ENCODE measurements at regions not wholly inside any gene's neighbourhood (a gene's known extent, or its start where the extent isn't known, plus 50 kb on each side); places are given as distances from the start of the nearest gene placed in this dataset.

DNA sequence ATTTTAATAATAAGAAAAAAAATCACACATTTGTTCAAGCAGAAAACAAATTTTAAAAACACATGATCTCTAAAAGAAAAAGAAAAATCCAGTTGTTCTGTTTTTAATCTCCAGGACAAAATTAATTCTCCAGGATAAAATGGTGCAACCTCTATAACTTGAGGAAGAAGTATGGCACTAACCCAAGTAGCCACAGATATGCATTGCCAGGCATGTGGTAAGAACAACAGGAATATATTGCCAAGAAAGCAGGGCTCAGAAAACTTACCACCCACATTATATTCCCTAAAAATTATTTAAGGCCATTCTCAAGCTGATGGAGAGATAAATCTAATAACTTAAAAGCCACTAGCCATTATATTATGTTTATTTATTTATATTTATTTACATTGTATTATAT is 295.7 kb upstream of the TMCO5A start:
- no peak for DNase-seq (ENCODE audit: extremely low spot score)
- Histone ChIP-seq H3K27me3 (no peaks in the 10 kb centered on the region), H3K9me3 (no peaks in the 10 kb centered on the region), H3K4me3 (no peak overlapping the region), H3K36me3 (no peaks in the 10 kb centered on the region), H3K4me1 (no peaks in the 10 kb centered on the region), H3K27ac (replicated peaks in 1 of 4) (no peak overlapping the region)
- intact Hi-C loops (cut with DNase I) = no loop called here
- TF ChIP-seq POLR2A (IDR thresholded peaks at IDR 0.05; ENCODE audit: low read depth) = no peak
- TF ChIP-seq EP300 (IDR thresholded peaks at IDR 0.05) = no peak
- TF ChIP-seq, protein P1, sequence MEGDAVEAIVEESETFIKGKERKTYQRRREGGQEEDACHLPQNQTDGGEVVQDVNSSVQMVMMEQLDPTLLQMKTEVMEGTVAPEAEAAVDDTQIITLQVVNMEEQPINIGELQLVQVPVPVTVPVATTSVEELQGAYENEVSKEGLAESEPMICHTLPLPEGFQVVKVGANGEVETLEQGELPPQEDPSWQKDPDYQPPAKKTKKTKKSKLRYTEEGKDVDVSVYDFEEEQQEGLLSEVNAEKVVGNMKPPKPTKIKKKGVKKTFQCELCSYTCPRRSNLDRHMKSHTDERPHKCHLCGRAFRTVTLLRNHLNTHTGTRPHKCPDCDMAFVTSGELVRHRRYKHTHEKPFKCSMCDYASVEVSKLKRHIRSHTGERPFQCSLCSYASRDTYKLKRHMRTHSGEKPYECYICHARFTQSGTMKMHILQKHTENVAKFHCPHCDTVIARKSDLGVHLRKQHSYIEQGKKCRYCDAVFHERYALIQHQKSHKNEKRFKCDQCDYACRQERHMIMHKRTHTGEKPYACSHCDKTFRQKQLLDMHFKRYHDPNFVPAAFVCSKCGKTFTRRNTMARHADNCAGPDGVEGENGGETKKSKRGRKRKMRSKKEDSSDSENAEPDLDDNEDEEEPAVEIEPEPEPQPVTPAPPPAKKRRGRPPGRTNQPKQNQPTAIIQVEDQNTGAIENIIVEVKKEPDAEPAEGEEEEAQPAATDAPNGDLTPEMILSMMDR (IDR thresholded peaks at IDR 0.05) = no peak
- no peak for TF ChIP-seq POLR2AphosphoS5 (IDR thresholded peaks at IDR 0.05)

DNA sequence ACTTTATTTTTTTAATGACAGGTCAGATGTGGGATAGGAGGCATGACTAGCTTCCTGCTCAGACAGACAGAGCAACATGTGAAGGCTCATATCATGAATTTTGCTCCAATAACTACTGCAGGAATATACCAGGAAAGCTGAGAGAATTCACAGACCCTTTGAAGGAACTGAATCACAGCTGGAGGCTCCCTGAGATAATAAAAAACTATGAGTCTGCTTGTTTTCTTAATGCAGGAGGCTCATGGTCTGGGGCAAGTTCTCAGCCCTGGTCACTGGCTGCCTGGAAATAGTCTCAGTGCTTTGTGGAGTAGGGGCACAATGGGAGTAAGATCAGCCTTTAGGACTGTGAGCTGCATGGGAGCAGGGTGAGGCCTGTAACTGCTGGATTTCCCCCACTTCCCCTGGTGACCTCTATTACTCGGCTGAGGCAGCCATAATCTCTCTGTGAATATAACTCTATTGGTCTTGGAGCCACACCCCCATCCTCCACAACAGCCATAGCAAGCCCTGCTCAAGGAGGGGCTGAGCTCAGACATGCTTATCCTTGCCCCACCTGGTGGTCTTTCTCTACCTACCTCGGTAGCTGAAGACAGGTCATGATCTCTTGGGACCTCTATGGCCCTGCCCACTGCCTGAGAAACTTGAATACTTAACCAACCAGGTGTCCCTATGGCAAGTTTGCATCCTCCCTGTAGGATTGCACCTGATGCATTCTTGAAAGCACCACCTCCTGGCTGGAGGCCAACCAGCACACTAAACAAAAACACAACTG is 281.6 kb upstream of the TMCO5A start:
- Histone ChIP-seq H3K27me3 (no peaks in the 10 kb centered on the region), H3K27ac (replicated peaks in 1 of 4) (no peak overlapping the region), H3K36me3 (no peaks in the 10 kb centered on the region), H3K4me1 (no peaks in the 10 kb centered on the region), H3K9me3 (peaks cover 0 to 25% (median 15%) of the 10 kb centered on the region in 4 donors), H3K4me3 (no peak overlapping the region)
- DNase-seq (ENCODE audit: extremely low spot score) = no peak
- TF ChIP-seq, protein P1 (IDR thresholded peaks at IDR 0.05) = no peak
- TF ChIP-seq POLR2A (IDR thresholded peaks at IDR 0.05; ENCODE audit: low read depth) (no peak), POLR2AphosphoS5 (IDR thresholded peaks at IDR 0.05) (no peak), EP300 (IDR thresholded peaks at IDR 0.05) (no peak)
- intact Hi-C loops (cut with DNase I) = no loop called here
- 80% methylated on average over 1 of the region's 2 CpGs for WGBS

DNA sequence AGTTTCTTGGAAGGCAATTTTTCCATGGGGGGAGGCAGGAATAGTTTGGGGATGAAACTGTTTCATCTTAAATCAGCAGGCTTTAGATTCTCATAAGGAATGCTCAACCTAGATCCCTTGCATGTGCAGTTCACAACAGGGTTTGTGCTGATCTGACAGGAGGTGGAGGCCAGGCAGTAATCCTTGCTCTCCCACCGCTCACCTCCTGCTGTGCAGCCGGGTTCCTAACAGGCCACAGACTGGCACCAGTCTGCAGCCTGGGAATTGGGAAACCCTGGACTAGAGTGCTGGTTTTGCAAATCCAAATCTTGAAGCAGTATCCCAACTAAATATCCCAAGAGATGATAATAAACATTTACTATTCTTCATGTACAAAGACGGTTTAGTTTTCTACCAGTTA is 256.3 kb upstream of the TMCO5A start:
- Histone ChIP-seq H3K27me3 (no peaks in the 10 kb centered on the region), H3K4me1 (no peaks in the 10 kb centered on the region), H3K9me3 (no peaks in the 10 kb centered on the region), H3K27ac (replicated peaks in 1 of 4) (no peak overlapping the region), H3K4me3 (no peak overlapping the region), H3K36me3 (no peaks in the 10 kb centered on the region)
- intact Hi-C loops (cut with DNase I) = no loop called here
- WGBS = 79% methylated on average over 3 of the region's 3 CpGs
- no peak for DNase-seq (ENCODE audit: extremely low spot score)
- TF ChIP-seq POLR2A (IDR thresholded peaks at IDR 0.05; ENCODE audit: low read depth) (no peak), EP300 (IDR thresholded peaks at IDR 0.05) (no peak), POLR2AphosphoS5 (IDR thresholded peaks at IDR 0.05) (no peak)
- TF ChIP-seq, protein P1 (IDR thresholded peaks at IDR 0.05) = no peak

DNA sequence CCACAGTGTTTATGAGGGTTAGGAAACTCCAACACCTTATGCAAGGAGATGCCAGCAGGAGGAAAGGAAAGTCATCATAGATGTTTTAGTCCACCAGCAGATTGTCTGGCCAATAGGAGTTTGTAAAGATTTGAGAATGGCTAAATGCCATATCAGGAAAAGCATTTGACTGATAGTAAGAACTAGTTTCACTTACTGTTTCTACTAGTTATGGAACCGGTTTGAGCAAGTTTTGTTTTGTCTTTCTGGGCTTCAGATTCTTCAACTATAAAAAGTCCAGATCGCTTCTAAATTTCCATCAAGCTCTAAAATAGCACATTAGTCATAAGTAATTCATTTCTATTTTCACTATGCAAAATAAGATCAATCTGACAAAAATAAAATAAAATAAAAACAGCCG is 254.8 kb upstream of the TMCO5A start:
- intact Hi-C loops (cut with DNase I) = no loop called here
- no peaks in the 10 kb centered on the region for H3K9me3 ChIP-seq
- H3K27ac ChIP-seq (replicated peaks in 1 of 4) = no peak overlapping the region
- DNase-seq (ENCODE audit: extremely low spot score) = no peak
- H3K36me3 ChIP-seq = no peaks in the 10 kb centered on the region
- no peak for TF ChIP-seq POLR2A (IDR thresholded peaks at IDR 0.05; ENCODE audit: low read depth)
- TF ChIP-seq, protein P1 (IDR thresholded peaks at IDR 0.05) = no peak
- no peaks in the 10 kb centered on the region for H3K27me3 ChIP-seq
- no peaks in the 10 kb centered on the region for H3K4me1 ChIP-seq
- WGBS = 89% methylated on average over 3 of the region's 3 CpGs
- no peak overlapping the region for H3K4me3 ChIP-seq

DNA sequence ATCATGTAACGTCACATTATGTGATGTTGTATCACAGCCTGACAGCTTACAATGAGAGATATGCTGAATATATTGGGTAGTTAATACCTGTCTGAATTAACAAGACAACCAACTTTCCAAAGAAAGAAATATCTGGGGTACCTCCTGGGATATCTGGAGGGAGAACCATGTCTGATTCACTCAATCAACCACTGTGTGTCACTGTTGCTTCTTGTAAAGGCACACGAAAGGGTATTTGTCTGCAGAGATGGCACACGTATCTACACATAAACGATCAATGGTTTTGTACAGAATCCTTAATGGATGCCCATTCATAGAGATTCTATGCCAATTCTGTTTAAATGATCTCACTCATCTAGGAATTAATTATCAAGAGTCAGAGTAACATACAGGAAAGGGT is 252.1 kb upstream of the TMCO5A start:
- Histone ChIP-seq H3K9me3 (no peaks in the 10 kb centered on the region), H3K4me3 (no peak overlapping the region), H3K27ac (replicated peaks in 1 of 4) (no peak overlapping the region), H3K36me3 (no peaks in the 10 kb centered on the region), H3K4me1 (no peaks in the 10 kb centered on the region), H3K27me3 (no peaks in the 10 kb centered on the region)
- intact Hi-C loops (cut with DNase I) = no loop called here
- 87% methylated on average over 4 of the region's 4 CpGs for WGBS
- TF ChIP-seq, protein P1 (IDR thresholded peaks at IDR 0.05) = no peak
- no peak for TF ChIP-seq POLR2AphosphoS5 (IDR thresholded peaks at IDR 0.05)
- no peak for TF ChIP-seq EP300 (IDR thresholded peaks at IDR 0.05)
- TF ChIP-seq POLR2A (IDR thresholded peaks at IDR 0.05; ENCODE audit: low read depth) = no peak
- DNase-seq (ENCODE audit: extremely low spot score) = no peak
